ENCODE measurements at regions not wholly inside any gene's neighbourhood (a gene's known extent, or its start where the extent isn't known, plus 50 kb on each side); places are given as distances from the start of the nearest gene placed in this dataset.

- TF ChIP-seq HDGF (IDR thresholded peaks at IDR 0.05), result no peak
- no peak for TF ChIP-seq MCM3 (IDR thresholded peaks at IDR 0.05)
- TF ChIP-seq WHSC1 (IDR thresholded peaks at IDR 0.05; ENCODE audit: low read length), result no peak
- TF ChIP-seq ZNF778 (CRISPR knock-in tag; IDR thresholded peaks at IDR 0.05), result no peak
- TF ChIP-seq ZNF699 (CRISPR knock-in tag; IDR thresholded peaks at IDR 0.05; ENCODE audit: insufficient replicate concordance), result no peak
- TF ChIP-seq MIER1 (IDR thresholded peaks at IDR 0.05; ENCODE audit: low read depth), result no peak
- TF ChIP-seq JUND (IDR thresholded peaks at IDR 0.05; ENCODE audit: borderline replicate concordance, low read depth, low read length), result peak; percentile 96
- TF ChIP-seq JUND (tag; IDR thresholded peaks at IDR 0.05; ENCODE audit: borderline replicate concordance, low read depth, low read length), result peak; percentile 96; the same call in 2 of the 3 replicates
- TF ChIP-seq ZNF584 (CRISPR knock-in tag; IDR thresholded peaks at IDR 0.05; ENCODE audit: low read depth), result peak; percentile 84
- no peak for TF ChIP-seq HDAC6 (IDR thresholded peaks at IDR 0.05; ENCODE audit: low read depth, low read length)
- TF ChIP-seq SP1 (CRISPR knock-in tag; IDR thresholded peaks at IDR 0.05), result no peak
- no peak for TF ChIP-seq ZNF146 (CRISPR knock-in tag; IDR thresholded peaks at IDR 0.05; ENCODE audit: unreplicated experiment)
- peak; percentile 98 for TF ChIP-seq SMARCA4 (IDR thresholded peaks at IDR 0.05)
- no peak for TF ChIP-seq ZNF121 (CRISPR knock-in tag; conservative IDR thresholded peaks at IDR 0.05)
- no peak for TF ChIP-seq ATF2 (CRISPR knock-in tag; IDR thresholded peaks at IDR 0.05)
- no peak for TF ChIP-seq FOXJ3 (CRISPR knock-in tag; IDR thresholded peaks at IDR 0.05)
- no peak for TF ChIP-seq SPI1 (IDR thresholded peaks at IDR 0.05; ENCODE audit: borderline replicate concordance, low read depth, low read length)
- no peak for TF ChIP-seq TGIF2 (CRISPR knock-in tag; IDR thresholded peaks at IDR 0.05)
- peak; percentile 63 for TF ChIP-seq MBD2 (IDR thresholded peaks at IDR 0.05; ENCODE audit: borderline replicate concordance, low read depth)
- no peak for TF ChIP-seq NCOA6 (IDR thresholded peaks at IDR 0.05)
- TF ChIP-seq ZNF57 (CRISPR knock-in tag; IDR thresholded peaks at IDR 0.05), result no peak
- no peak for TF ChIP-seq ZBTB49 (CRISPR knock-in tag; IDR thresholded peaks at IDR 0.05; ENCODE audit: borderline replicate concordance)
- TF ChIP-seq TOE1 (IDR thresholded peaks at IDR 0.05; ENCODE audit: borderline replicate concordance), result peak; percentile 74; the same call in 1 of the 2 replicates
- TF ChIP-seq TOE1 (CRISPR knock-in tag; IDR thresholded peaks at IDR 0.05; ENCODE audit: borderline replicate concordance, low read depth), result no peak
- no peak for TF ChIP-seq ZNF224 (CRISPR knock-in tag; IDR thresholded peaks at IDR 0.05)
- TF ChIP-seq FOXM1 (IDR thresholded peaks at IDR 0.05; ENCODE audit: low read depth), result peak; percentile 93
- no peak for TF ChIP-seq FOXM1 (CRISPR knock-in tag; IDR thresholded peaks at IDR 0.05; ENCODE audit: low read depth)
- TF ChIP-seq BRF1 (IDR thresholded peaks at IDR 0.05; ENCODE audit: borderline replicate concordance, extremely low read depth, insufficient read length), result no peak
- no peak; the same call in 1 of the 2 replicates for TF ChIP-seq ZNF583 (CRISPR knock-in tag; IDR thresholded peaks at IDR 0.05)
- TF ChIP-seq RBFOX2 (IDR thresholded peaks at IDR 0.05; ENCODE audit: low read depth, low read length), result no peak
- peak; percentile 97 for TF ChIP-seq SOX6 (IDR thresholded peaks at IDR 0.05)
- TF ChIP-seq FOXA1 (IDR thresholded peaks at IDR 0.05; ENCODE audit: borderline replicate concordance), result peak; percentile 91
Measured at GRCh38 chr10:61588770-61589211, 73.9 kb upstream of the CABCOCO1 start (continued).

All from K562 (cell line).